GM21529 (cell line): ENCODE measurements at regions not wholly inside any gene's neighbourhood (a gene's known extent, or its start where the extent isn't known, plus 50 kb on each side); places are given as distances from the start of the nearest gene placed in this dataset.
"Not testable (repeated sequence)": the region's sequence is repeated elsewhere in the genome, so short reads cannot be mapped to it uniquely, and the experiment has no call there.

Source experiments
- ATAC-seq: cut with Tn5 transposase; IDR thresholded peaks from one replicate; pipeline ENCODE4 v1.9.1; 2021; ENCODE audit not compliant: unreplicated experiment

GRCh38 chr2:198314559-198315153, 510.3 kb downstream of the PLCL1 start:
- ATAC-seq, result no peak

- ATAC-seq, result no peak
Observed at GRCh38 chr2:198312596-198313483, 508.4 kb downstream of the PLCL1 start.

GRCh38 chr2:198311020-198311419, 506.6 kb downstream of the PLCL1 start:
- no peak for ATAC-seq

- ATAC-seq, result no peak
Observed at GRCh38 chr2:198309673-198310280, 505.4 kb downstream of the PLCL1 start.

GRCh38 chr2:198309081-198309480, 504.7 kb downstream of the PLCL1 start:
- no peak for ATAC-seq

GRCh38 chr2:198308368-198308767, 504.0 kb downstream of the PLCL1 start:
- ATAC-seq, result no peak

- ATAC-seq, result no peak
Observed at GRCh38 chr2:198307093-198307492, 502.7 kb downstream of the PLCL1 start.

- no peak for ATAC-seq
Observed at GRCh38 chr2:198304859-198305258, 500.5 kb downstream of the PLCL1 start.

GRCh38 chr2:198297350-198297749, 493.0 kb downstream of the PLCL1 start:
- no peak for ATAC-seq

- ATAC-seq, result peak; percentile 85
Observed at GRCh38 chr2:198296665-198297308, 492.4 kb downstream of the PLCL1 start.

- ATAC-seq, result no peak
Observed at GRCh38 chr2:198293281-198293680, 488.9 kb downstream of the PLCL1 start.

- ATAC-seq, result no peak
Observed at GRCh38 chr2:198289811-198290210, 485.4 kb downstream of the PLCL1 start.

GRCh38 chr2:198287706-198288105, 483.3 kb downstream of the PLCL1 start:
- ATAC-seq, result no peak

GRCh38 chr2:198285216-198285615, 480.8 kb downstream of the PLCL1 start:
- no peak for ATAC-seq

- ATAC-seq, result no peak
Observed at GRCh38 chr2:198283146-198283545, 478.8 kb downstream of the PLCL1 start.

GRCh38 chr2:198282061-198282460, 477.7 kb downstream of the PLCL1 start:
- ATAC-seq, result no peak

- ATAC-seq, result no peak
Observed at GRCh38 chr2:198280145-198280544, 475.8 kb downstream of the PLCL1 start.

- ATAC-seq, result no peak
Observed at GRCh38 chr2:198279026-198279425, 474.6 kb downstream of the PLCL1 start.

GRCh38 chr2:198277181-198277580, 472.8 kb downstream of the PLCL1 start:
- ATAC-seq, result no peak

GRCh38 chr2:198273660-198274059, 469.3 kb downstream of the PLCL1 start:
- no peak for ATAC-seq

- ATAC-seq, result not testable (repeated sequence)
Observed at GRCh38 chr2:198270157-198270556, 465.8 kb downstream of the PLCL1 start.
